Left lung (tissue), 4 donors: ENCODE measurements at regions not wholly inside any gene's neighbourhood (a gene's known extent, or its start where the extent isn't known, plus 50 kb on each side); places are given as distances from the start of the nearest gene placed in this dataset.

Source experiments
- ATAC-seq: fragments of 200-7000 bp; cut with Tn5 transposase; one replicate; pipeline ENCODE4 v1.9.1; 2020; ENCODE audit warnings: moderate library complexity
- DNase-seq, 4 donors: peaks; one replicate each; pipeline ENCODE4 v3.0.0-alpha.2; 2013 to 2020
- H3K27ac ChIP-seq, 2 donors: fragments of 200-600 bp; sonication (generic) in 1 of 2; one replicate each; pipeline versions ENCODE4 v1.5.0 to v1.8.0; 2020 to 2021
- H3K27me3 ChIP-seq, 2 donors: fragments of 200-600 bp; sonication (generic) in 1 of 2; one replicate each; pipeline versions ENCODE4 v1.5.0 to v1.8.0; 2020 to 2021
- H3K36me3 ChIP-seq, 2 donors: fragments of 200-600 bp; sonication (generic) in 1 of 2; one replicate each; pipeline versions ENCODE4 v1.5.0 to v1.8.0; 2020 to 2021
- H3K4me1 ChIP-seq, 2 donors: fragments of 200-600 bp; one replicate each; pipeline ENCODE4 v1.8.0; 2021
- H3K4me3 ChIP-seq, 2 donors: fragments of 200-600 bp; sonication (generic) in 1 of 2; one replicate each; pipeline versions ENCODE4 v1.5.0 to v1.8.0; 2020 to 2021; ENCODE audit warnings: mild to moderate bottlenecking in 1 of 2
- H3K9me3 ChIP-seq, 2 donors: fragments of 200-600 bp; sonication (generic) in 1 of 2; one replicate each; pipeline versions ENCODE4 v1.5.0 to v1.8.0; 2020 to 2021
- intact Hi-C, 2 donors: fragments of 100-400 bp; cut with DNase I; formaldehyde crosslinking; loops; one replicate each; pipeline versions ENCODE4 v1.11.2 to v1.14.2; 2022
- TF ChIP-seq, protein P1 (sequence below), 2 donors: fragments of 200-600 bp; sonication (generic) in 1 of 2; IDR thresholded peaks; one replicate each; pipeline versions ENCODE4 v1.5.0 to v1.8.0; 2021; ENCODE audit warnings: antibody characterized with exemption in 2 of 2
- donor health status: DM: no; HTN: yes; CAD: no.
- donor health status: DM: no; HTN: no; CAD: no.

DNA sequence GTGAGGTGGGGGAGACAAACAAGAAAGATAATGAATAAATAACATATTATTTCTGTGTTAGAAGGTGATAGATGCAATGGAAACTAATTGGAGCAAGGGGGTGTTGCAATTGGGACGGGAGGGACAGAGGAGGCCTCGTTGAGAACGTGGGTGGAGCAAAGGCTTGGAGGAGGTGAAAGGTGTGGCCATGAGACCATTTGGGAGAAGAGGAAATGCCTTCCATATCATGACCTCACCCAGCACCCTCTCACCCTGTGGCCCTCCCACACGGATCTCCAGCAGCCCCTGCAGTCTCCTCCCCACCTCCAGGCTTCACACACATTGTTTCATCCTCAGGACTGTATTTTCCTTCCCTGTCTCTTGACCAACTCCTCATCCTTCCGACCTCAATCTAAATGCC, 85.3 kb upstream of the ARHGAP29 start:
- Histone ChIP-seq H3K4me1 (peaks cover 7 to 39% of the 10 kb centered on the region in 2 donors), H3K9me3 (no peaks in the 10 kb centered on the region), H3K27me3 (no peaks in the 10 kb centered on the region), H3K4me3 (no peak overlapping the region), H3K36me3 (no peaks in the 10 kb centered on the region), H3K27ac (peak overlapping the region in 1 of 2 donors; percentile 39)
- intact Hi-C loops: loop anchor here in 1 of 2 donors (10.0 kb wide), 1 partner anchor 278 kb away; no protein-coding TSS in a partner anchor
- TF ChIP-seq, protein P1, sequence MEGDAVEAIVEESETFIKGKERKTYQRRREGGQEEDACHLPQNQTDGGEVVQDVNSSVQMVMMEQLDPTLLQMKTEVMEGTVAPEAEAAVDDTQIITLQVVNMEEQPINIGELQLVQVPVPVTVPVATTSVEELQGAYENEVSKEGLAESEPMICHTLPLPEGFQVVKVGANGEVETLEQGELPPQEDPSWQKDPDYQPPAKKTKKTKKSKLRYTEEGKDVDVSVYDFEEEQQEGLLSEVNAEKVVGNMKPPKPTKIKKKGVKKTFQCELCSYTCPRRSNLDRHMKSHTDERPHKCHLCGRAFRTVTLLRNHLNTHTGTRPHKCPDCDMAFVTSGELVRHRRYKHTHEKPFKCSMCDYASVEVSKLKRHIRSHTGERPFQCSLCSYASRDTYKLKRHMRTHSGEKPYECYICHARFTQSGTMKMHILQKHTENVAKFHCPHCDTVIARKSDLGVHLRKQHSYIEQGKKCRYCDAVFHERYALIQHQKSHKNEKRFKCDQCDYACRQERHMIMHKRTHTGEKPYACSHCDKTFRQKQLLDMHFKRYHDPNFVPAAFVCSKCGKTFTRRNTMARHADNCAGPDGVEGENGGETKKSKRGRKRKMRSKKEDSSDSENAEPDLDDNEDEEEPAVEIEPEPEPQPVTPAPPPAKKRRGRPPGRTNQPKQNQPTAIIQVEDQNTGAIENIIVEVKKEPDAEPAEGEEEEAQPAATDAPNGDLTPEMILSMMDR (IDR thresholded peaks at IDR 0.05): no peak
- no peak for DNase-seq
- no peak for ATAC-seq

DNA sequence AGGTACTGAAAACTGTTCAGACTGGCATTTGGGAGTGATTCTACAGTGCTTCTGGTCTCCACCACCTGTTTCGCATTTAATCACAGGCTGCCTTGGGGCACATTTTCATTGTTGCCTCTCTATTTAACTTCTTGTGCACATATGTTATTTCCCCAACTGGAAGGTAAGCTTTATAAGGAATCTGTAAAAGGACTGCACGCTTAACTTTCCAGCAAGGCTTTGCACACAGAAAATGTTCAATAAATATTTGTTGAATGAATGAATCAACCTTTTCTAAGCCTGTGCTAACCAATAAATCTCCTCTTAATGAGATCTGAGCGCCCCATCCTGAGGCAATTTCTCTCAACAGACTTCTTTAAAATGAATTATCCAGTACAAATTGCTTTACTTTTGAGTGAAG, 84.3 kb upstream of the ARHGAP29 start:
- no peak for ATAC-seq

DNA sequence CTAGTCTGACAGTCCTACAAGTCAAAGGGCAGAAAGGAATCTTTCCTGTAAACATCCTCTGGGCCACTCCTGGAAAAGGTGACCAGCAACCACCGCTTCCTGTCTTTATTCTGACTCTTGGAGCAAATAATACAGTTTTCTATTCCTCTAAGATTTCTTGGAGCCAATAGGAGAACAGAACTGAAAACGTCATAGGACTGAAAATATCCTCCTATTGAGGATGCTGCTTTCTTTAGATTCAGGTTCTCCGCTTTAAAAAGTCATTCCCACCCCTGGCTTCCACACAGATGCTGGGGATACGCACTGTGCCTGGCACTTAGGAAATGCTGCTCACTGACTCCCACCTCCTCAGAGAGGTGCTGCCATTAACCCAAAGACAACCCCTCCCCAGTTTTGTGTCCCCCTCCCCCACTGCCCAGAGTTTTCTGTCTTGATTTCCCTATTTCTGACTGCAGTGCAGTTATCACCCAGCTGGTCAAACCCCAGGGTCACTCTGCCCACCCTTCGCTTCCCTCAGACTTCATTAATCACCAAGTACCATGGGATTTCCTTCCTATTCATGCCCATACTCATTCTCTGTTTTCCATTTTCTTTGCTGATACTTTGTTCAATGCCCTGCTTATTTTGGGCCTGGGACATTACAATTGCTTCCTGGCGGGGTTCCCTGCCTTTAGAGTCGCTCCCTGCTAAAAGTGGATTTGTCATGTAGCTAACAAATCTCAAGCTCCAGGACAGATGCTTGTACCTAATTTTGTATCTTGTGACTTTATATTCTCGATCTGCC, 82.1 kb upstream of the ARHGAP29 start:
- Histone ChIP-seq H3K27me3 (no peaks in the 10 kb centered on the region), H3K9me3 (no peaks in the 10 kb centered on the region), H3K4me1 (peaks cover 0 to 15% of the 10 kb centered on the region in 2 donors), H3K4me3 (no peak overlapping the region), H3K36me3 (no peaks in the 10 kb centered on the region), H3K27ac (peak overlapping the region; percentile 1 to 63)
- TF ChIP-seq, protein P1 (IDR thresholded peaks at IDR 0.05): no peak
- ATAC-seq: no peak
- DNase-seq: no peak
- intact Hi-C loops: loop anchor here in 1 of 2 donors (10.0 kb wide), 1 partner anchor 275 kb away; no protein-coding TSS in a partner anchor

More for the DNA sequence above, 84.3 kb upstream of the ARHGAP29 start:
- Histone ChIP-seq H3K4me1 (peaks cover 7 to 29% of the 10 kb centered on the region in 2 donors), H3K27ac (no peak overlapping the region), H3K27me3 (no peaks in the 10 kb centered on the region), H3K36me3 (no peaks in the 10 kb centered on the region), H3K9me3 (no peaks in the 10 kb centered on the region), H3K4me3 (no peak overlapping the region)
- TF ChIP-seq, protein P1 (IDR thresholded peaks at IDR 0.05): no peak
- intact Hi-C loops: loop anchor here in 1 of 2 donors (10.0 kb wide), 1 partner anchor 277 kb away; no protein-coding TSS in a partner anchor
- no peak for DNase-seq

DNA sequence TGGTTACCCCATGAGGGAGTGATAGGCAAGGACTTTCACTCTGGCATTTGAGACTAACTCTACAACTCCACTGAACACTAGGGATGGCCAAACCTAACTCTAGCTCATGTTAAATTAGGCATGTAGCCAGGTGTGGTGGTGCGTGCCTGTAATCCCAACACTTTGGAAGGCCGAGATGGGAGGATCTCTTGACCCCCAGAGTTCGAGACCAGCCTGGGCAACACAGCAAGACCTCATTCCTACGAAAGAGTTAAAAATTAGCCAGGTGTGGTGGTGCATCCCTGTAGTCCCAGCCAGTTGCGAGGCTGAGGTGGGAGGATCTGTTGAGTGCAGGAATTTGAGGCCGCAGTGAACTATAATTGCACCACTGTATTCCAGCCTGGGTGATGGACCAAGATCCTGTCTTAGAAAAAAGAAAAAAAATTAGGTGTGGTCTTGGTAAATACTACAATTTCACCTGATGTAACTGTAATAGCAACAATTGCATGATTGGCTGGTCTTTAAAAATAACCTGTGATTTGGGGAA, 81.2 kb upstream of the ARHGAP29 start:
- H3K27me3 ChIP-seq: no peaks in the 10 kb centered on the region
- intact Hi-C loops: no loop called here
- no peaks in the 10 kb centered on the region for H3K36me3 ChIP-seq
- H3K27ac ChIP-seq: peak overlapping the region in 1 of 2 donors; percentile 63
- ATAC-seq: no peak
- TF ChIP-seq, protein P1 (IDR thresholded peaks at IDR 0.05): no peak
- H3K4me1 ChIP-seq: peaks cover 0 to 9% of the 10 kb centered on the region in 2 donors
- DNase-seq: no peak
- no peak overlapping the region for H3K4me3 ChIP-seq
- no peaks in the 10 kb centered on the region for H3K9me3 ChIP-seq

DNA sequence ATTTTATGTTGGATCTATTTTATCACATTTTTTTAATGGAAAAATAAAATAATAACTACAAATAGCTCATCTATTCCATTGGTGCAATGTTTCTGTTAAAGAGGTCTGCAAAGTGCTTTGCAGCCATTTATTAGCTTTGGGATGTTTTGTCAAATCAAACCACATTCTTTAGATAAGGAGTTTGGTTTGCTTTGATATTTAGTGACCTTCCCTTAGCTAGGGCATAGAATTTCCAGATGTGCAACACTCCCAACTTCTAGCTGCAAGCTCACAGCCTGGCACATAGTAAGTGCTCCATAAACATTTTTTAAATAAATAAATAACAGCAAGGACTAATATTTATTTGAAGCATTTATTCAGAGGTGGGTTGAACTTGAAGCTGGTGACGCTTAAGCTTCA, 80.4 kb upstream of the ARHGAP29 start:
- no peak for ATAC-seq
- H3K4me1 ChIP-seq: peaks cover 0 to 8% of the 10 kb centered on the region in 2 donors
- TF ChIP-seq, protein P1 (IDR thresholded peaks at IDR 0.05): no peak
- DNase-seq: no peak
- no peaks in the 10 kb centered on the region for H3K27me3 ChIP-seq
- no peaks in the 10 kb centered on the region for H3K9me3 ChIP-seq
- H3K27ac ChIP-seq: no peak overlapping the region
- intact Hi-C loops: no loop called here
- H3K36me3 ChIP-seq: no peaks in the 10 kb centered on the region
- no peak overlapping the region for H3K4me3 ChIP-seq
